ENCODE measurements at regions not wholly inside any gene's neighbourhood (a gene's known extent, or its start where the extent isn't known, plus 50 kb on each side); places are given as distances from the start of the nearest gene placed in this dataset.

GRCh38 chr12:126430921-126431320 is 1365.7 kb downstream of the AACS start:
- no peak for TF ChIP-seq CTCF (IDR thresholded peaks at IDR 0.05; ENCODE audit: low read depth, low read length)
- Histone ChIP-seq H3K27me3 (no peaks in the 10 kb centered on the region), H3K4me1 (ENCODE audit: low read depth) (no peaks in the 10 kb centered on the region), H3K36me3 (no peaks in the 10 kb centered on the region), H3K27ac (no peak overlapping the region), H3K9me3 (ENCODE audit: low read depth) (no peaks in the 10 kb centered on the region), H3K4me3 (no peak overlapping the region)
- DNase-seq (ENCODE audit: low read depth in 1 of 2, low spot score in 1 of 2): peak in 1 of 2 donors; percentile 24

GRCh38 chr12:126431767-126432166 is 1366.5 kb downstream of the AACS start:
- Histone ChIP-seq H3K4me1 (ENCODE audit: low read depth) (no peaks in the 10 kb centered on the region), H3K27me3 (no peaks in the 10 kb centered on the region), H3K36me3 (no peaks in the 10 kb centered on the region), H3K27ac (no peak overlapping the region), H3K4me3 (no peak overlapping the region), H3K9me3 (ENCODE audit: low read depth) (no peaks in the 10 kb centered on the region)
- TF ChIP-seq CTCF (IDR thresholded peaks at IDR 0.05; ENCODE audit: low read depth, low read length): no peak
- no peak for DNase-seq (ENCODE audit: low read depth in 1 of 2, low spot score in 1 of 2)

- Histone ChIP-seq H3K4me3 (no peak overlapping the region), H3K36me3 (no peaks in the 10 kb centered on the region), H3K9me3 (ENCODE audit: low read depth) (no peaks in the 10 kb centered on the region), H3K27ac (no peak overlapping the region), H3K27me3 (no peaks in the 10 kb centered on the region), H3K4me1 (ENCODE audit: low read depth) (no peaks in the 10 kb centered on the region)
- no peak for TF ChIP-seq CTCF (IDR thresholded peaks at IDR 0.05; ENCODE audit: low read depth, low read length)
- peak in 1 of 2 donors; percentile 2 for DNase-seq (ENCODE audit: low read depth in 1 of 2, low spot score in 1 of 2)
Observed at GRCh38 chr12:126432780-126433179, 1367.5 kb downstream of the AACS start.

- Histone ChIP-seq H3K4me1 (ENCODE audit: low read depth) (no peaks in the 10 kb centered on the region), H3K36me3 (no peaks in the 10 kb centered on the region), H3K27ac (no peak overlapping the region), H3K4me3 (no peak overlapping the region), H3K27me3 (no peaks in the 10 kb centered on the region), H3K9me3 (ENCODE audit: low read depth) (no peaks in the 10 kb centered on the region)
- no peak for TF ChIP-seq CTCF (IDR thresholded peaks at IDR 0.05; ENCODE audit: low read depth, low read length)
- no peak for DNase-seq (ENCODE audit: low read depth in 1 of 2, low spot score in 1 of 2)
Observed at GRCh38 chr12:126434412-126434985, 1369.3 kb downstream of the AACS start.

GRCh38 chr12:126436041-126436440 is 1370.8 kb downstream of the AACS start:
- H3K27ac ChIP-seq: no peak overlapping the region
- DNase-seq (ENCODE audit: low read depth in 1 of 2, low spot score in 1 of 2): no peak
- H3K9me3 ChIP-seq (ENCODE audit: low read depth): no peaks in the 10 kb centered on the region
- H3K4me1 ChIP-seq (ENCODE audit: low read depth): no peaks in the 10 kb centered on the region
- H3K27me3 ChIP-seq: no peaks in the 10 kb centered on the region
- no peak for TF ChIP-seq CTCF (IDR thresholded peaks at IDR 0.05; ENCODE audit: low read depth, low read length)
- no peak overlapping the region for H3K4me3 ChIP-seq
- H3K36me3 ChIP-seq: no peaks in the 10 kb centered on the region

GRCh38 chr12:126437934-126438333 is 1372.7 kb downstream of the AACS start:
- no peaks in the 10 kb centered on the region for H3K36me3 ChIP-seq
- no peaks in the 10 kb centered on the region for H3K9me3 ChIP-seq (ENCODE audit: low read depth)
- DNase-seq (ENCODE audit: low read depth in 1 of 2, low spot score in 1 of 2): no peak
- H3K4me1 ChIP-seq (ENCODE audit: low read depth): no peaks in the 10 kb centered on the region
- no peaks in the 10 kb centered on the region for H3K27me3 ChIP-seq
- H3K4me3 ChIP-seq: no peak overlapping the region
- no peak overlapping the region for H3K27ac ChIP-seq
- TF ChIP-seq CTCF (IDR thresholded peaks at IDR 0.05; ENCODE audit: low read depth, low read length): no peak
